ENCODE measurements at regions not wholly inside any gene's neighbourhood (a gene's known extent, or its start where the extent isn't known, plus 50 kb on each side); places are given as distances from the start of the nearest gene placed in this dataset.
"Not testable (repeated sequence)": the region's sequence is repeated elsewhere in the genome, so short reads cannot be mapped to it uniquely, and the experiment has no call there.

DNA sequence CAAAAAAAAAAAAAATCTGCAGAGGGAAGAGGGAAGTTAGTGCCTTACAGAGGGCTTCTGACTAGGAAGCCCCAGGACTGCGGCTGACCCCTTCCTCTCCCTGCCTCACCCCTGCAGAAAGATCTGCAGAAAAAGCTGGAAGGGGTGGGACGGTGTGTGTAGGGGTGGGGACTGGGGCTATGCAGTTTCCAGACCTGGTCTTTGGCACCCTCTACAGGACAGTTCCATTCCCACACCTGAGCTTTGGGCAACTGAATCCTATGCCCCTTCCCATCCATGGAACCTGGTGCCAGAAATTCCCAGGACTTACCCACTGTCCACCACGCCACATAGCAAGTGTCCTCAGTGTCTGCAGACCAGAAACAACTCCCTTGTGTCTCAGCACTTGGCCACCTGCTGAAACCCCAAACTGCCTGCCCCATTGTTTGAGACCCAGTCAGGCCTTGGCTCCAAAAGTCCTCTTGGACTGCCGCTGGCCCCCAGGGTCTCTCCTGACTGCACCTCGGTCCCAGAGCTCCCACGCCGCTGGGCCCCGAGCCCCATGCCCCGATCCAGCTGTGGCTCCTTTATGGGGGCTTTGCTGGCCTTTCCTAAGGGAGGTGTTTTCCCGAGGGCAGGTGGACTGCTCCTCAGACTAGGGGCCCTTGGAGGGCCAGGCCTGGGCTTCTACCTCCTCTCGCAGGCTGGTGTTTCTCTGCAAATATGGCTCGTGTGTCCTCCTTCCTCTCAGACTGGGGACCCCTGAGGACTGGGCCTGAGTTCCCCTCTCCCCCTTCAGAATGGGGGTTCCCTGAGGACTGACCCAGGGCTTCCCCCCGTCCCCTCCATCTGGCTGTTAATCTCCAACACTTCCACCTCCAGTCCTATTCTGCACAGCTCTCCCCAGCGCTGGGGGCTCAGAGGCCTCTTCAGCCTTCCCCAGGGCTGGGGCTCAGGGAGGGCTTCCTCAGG, 284.9 kb upstream of the TEKT4 start:
- dilution Hi-C loops (cut with MboI; ENCODE audit: extremely low pct_ligation_motif_present, low sequenced_read_pairs); H3K27ac ChIP-seq (ENCODE audit: insufficient read depth, low read depth, low read length); H3K4me2 ChIP-seq (ENCODE audit: insufficient read depth, low read length); H3K9ac ChIP-seq (replicated peaks; ENCODE audit: extremely low read depth, insufficient read depth, low read length); FAIRE-seq; H3K36me3 ChIP-seq (ENCODE audit: control insufficient read depth in 2 of 2, extremely low read depth in 1 of 2, insufficient read depth in 2 of 2, low read length in 2 of 2); H3K9me3 ChIP-seq (replicated peaks; ENCODE audit: control insufficient read depth, insufficient read depth, low read length); H3K27me3 ChIP-seq (ENCODE audit: control insufficient read depth in 2 of 2, insufficient read depth in 2 of 2, low read length in 2 of 2); CTCF ChIA-PET; BruUV-seq (replicated peaks); POLR2A ChIA-PET; H2AFZ ChIP-seq (ENCODE audit: low read depth, low read length); H4K20me1 ChIP-seq (replicated peaks; ENCODE audit: control insufficient read depth, extremely low read depth, insufficient read depth, low read length); H3K9me1 ChIP-seq (replicated peaks; ENCODE audit: control insufficient read depth, extremely low read depth, insufficient read depth, low read length); H3K4me1 ChIP-seq (ENCODE audit: control insufficient read depth, extremely low read depth, insufficient read depth, low read length); H3K4me3 ChIP-seq (replicated peaks in 1 of 3; ENCODE audit: insufficient read depth in 1 of 3, low read depth in 1 of 3, low read length in 3 of 3); H3K79me2 ChIP-seq (ENCODE audit: control insufficient read depth, insufficient read depth, low read length): not testable (repeated sequence)
- intact Hi-C loops (cut with micrococcal nuclease) = loop anchor here (5.0 kb wide), 1 partner anchor 379 kb away; no protein-coding TSS in a partner anchor
- DNase-seq (ENCODE audit: low read depth, low spot score) = peak; percentile 25
- TF ChIP-seq, protein P1, sequence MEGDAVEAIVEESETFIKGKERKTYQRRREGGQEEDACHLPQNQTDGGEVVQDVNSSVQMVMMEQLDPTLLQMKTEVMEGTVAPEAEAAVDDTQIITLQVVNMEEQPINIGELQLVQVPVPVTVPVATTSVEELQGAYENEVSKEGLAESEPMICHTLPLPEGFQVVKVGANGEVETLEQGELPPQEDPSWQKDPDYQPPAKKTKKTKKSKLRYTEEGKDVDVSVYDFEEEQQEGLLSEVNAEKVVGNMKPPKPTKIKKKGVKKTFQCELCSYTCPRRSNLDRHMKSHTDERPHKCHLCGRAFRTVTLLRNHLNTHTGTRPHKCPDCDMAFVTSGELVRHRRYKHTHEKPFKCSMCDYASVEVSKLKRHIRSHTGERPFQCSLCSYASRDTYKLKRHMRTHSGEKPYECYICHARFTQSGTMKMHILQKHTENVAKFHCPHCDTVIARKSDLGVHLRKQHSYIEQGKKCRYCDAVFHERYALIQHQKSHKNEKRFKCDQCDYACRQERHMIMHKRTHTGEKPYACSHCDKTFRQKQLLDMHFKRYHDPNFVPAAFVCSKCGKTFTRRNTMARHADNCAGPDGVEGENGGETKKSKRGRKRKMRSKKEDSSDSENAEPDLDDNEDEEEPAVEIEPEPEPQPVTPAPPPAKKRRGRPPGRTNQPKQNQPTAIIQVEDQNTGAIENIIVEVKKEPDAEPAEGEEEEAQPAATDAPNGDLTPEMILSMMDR (IDR thresholded peaks at IDR 0.05; ENCODE audit: extremely low read depth in 1 of 2, insufficient read depth in 1 of 2, low read depth in 1 of 2, low read length in 2 of 2) = peak; percentile 5 to 53

DNA sequence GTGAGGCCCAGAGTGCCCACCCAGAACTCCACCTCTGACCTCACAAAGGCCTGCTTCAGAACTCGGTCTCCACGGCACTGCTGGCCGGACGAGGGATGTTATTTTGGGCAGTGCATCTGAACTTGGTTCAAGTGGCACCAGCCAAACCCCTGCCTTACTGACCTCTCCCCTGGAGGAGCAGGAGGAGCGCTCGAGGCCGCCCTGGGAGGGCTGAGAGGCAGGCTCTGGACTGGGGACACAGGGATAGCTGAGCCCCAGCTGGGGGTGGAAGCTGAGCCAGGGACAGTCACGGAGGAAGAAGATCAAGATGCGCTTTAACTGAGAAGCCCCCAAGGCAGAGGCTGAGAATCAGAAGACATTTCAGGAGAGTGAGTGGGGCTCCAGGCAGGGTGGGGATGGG, 284.2 kb upstream of the TEKT4 start:
- H3K27ac ChIP-seq (ENCODE audit: insufficient read depth, low read depth, low read length); H3K4me1 ChIP-seq (ENCODE audit: control insufficient read depth, extremely low read depth, insufficient read depth, low read length); H3K4me3 ChIP-seq (replicated peaks in 1 of 3; ENCODE audit: insufficient read depth in 1 of 3, low read depth in 1 of 3, low read length in 3 of 3); H4K20me1 ChIP-seq (replicated peaks; ENCODE audit: control insufficient read depth, extremely low read depth, insufficient read depth, low read length); H3K79me2 ChIP-seq (ENCODE audit: control insufficient read depth, insufficient read depth, low read length); H3K4me2 ChIP-seq (ENCODE audit: insufficient read depth, low read length); H2AFZ ChIP-seq (ENCODE audit: low read depth, low read length); H3K9me1 ChIP-seq (replicated peaks; ENCODE audit: control insufficient read depth, extremely low read depth, insufficient read depth, low read length); H3K36me3 ChIP-seq (ENCODE audit: control insufficient read depth in 2 of 2, extremely low read depth in 1 of 2, insufficient read depth in 2 of 2, low read length in 2 of 2); H3K9me3 ChIP-seq (replicated peaks; ENCODE audit: control insufficient read depth, insufficient read depth, low read length); CTCF ChIA-PET; H3K27me3 ChIP-seq (ENCODE audit: control insufficient read depth in 2 of 2, insufficient read depth in 2 of 2, low read length in 2 of 2); H3K9ac ChIP-seq (replicated peaks; ENCODE audit: extremely low read depth, insufficient read depth, low read length); dilution Hi-C loops (cut with MboI; ENCODE audit: extremely low pct_ligation_motif_present, low sequenced_read_pairs); POLR2A ChIA-PET; DNase-seq (ENCODE audit: low read depth, low spot score); BruUV-seq (replicated peaks); FAIRE-seq: not testable (repeated sequence)
- intact Hi-C loops (cut with micrococcal nuclease) = loop anchor here (5.0 kb wide), 1 partner anchor 380 kb away; no protein-coding TSS in a partner anchor

DNA sequence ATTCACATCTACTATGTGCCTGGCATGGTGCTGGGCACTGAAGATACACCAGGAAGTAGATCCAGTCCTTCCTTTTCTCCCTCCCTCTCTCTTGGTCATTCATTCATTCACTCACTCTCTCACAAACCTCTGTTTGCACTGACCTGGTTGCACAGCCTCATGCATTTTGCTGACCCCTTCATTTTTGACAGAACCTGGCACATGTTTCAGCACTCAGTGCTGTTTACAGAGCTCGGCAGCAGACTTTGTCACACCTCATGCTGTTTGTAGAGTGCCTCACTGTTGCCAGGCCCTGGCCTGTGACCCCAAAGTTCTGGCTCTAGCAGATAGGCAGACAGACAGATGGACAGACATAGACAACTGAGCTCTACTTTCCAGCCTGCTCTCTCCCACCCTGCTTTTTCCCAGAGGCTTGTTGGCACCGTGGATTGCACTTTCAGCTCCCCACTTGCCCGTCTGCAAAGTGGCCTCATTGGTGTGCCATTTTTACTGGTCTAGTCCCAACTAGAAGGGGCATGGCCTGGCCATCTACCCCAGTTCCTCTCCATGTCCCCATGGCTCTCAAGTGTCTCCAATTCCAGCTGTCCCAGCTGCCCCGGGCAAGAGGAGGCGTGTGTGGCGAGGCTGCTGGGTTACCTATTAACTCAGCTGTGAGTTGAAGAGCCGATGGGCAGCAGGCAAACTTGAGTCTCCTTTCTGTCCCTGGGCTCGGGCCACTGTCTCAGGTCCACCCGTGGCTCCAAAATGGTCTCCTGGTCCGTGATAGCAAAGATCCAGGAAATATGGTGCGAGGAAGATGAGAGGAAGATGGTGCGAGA, 277.0 kb upstream of the TEKT4 start:
- H3K4me1 ChIP-seq (ENCODE audit: control insufficient read depth, extremely low read depth, insufficient read depth, low read length); H3K9me3 ChIP-seq (replicated peaks; ENCODE audit: control insufficient read depth, insufficient read depth, low read length); POLR2A ChIA-PET; DNase-seq (ENCODE audit: low read depth, low spot score); H3K36me3 ChIP-seq (ENCODE audit: control insufficient read depth in 2 of 2, extremely low read depth in 1 of 2, insufficient read depth in 2 of 2, low read length in 2 of 2); H3K27ac ChIP-seq (ENCODE audit: insufficient read depth, low read depth, low read length); FAIRE-seq; H3K79me2 ChIP-seq (ENCODE audit: control insufficient read depth, insufficient read depth, low read length); H3K9ac ChIP-seq (replicated peaks; ENCODE audit: extremely low read depth, insufficient read depth, low read length); dilution Hi-C loops (cut with MboI; ENCODE audit: extremely low pct_ligation_motif_present, low sequenced_read_pairs); H2AFZ ChIP-seq (ENCODE audit: low read depth, low read length); H4K20me1 ChIP-seq (replicated peaks; ENCODE audit: control insufficient read depth, extremely low read depth, insufficient read depth, low read length); H3K4me2 ChIP-seq (ENCODE audit: insufficient read depth, low read length); H3K9me1 ChIP-seq (replicated peaks; ENCODE audit: control insufficient read depth, extremely low read depth, insufficient read depth, low read length); H3K27me3 ChIP-seq (ENCODE audit: control insufficient read depth in 2 of 2, insufficient read depth in 2 of 2, low read length in 2 of 2); H3K4me3 ChIP-seq (replicated peaks in 1 of 3; ENCODE audit: insufficient read depth in 1 of 3, low read depth in 1 of 3, low read length in 3 of 3); BruUV-seq (replicated peaks); CTCF ChIA-PET: not testable (repeated sequence)
- intact Hi-C loops (cut with micrococcal nuclease) = loop anchor here (10.0 kb wide), 1 partner anchor 131 kb away; no protein-coding TSS in a partner anchor

Measured in endothelial cell of umbilical vein (primary cell).